ENCODE measurements at regions not wholly inside any gene's neighbourhood (a gene's known extent, or its start where the extent isn't known, plus 50 kb on each side); places are given as distances from the start of the nearest gene placed in this dataset.

DNA sequence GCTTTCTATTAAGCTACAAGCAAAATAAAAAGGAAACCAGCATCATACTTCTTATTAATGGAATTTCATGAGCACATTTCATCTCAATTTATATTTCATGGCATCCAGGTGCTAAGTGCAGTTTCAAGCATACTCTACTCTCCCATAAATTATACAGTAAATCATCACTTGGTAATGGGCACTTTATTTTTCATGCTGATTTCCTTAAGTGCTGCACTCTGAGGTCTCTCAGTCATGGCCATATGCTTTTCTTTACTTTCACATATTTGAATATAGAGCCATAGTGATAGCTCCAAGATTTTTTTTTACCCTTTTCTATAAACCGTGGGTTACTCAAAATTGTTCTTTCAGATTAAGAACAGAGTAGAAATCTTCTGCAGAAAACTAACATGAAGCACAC, 1505.7 kb upstream of the CADM2 start:
- TF ChIP-seq, protein P1, sequence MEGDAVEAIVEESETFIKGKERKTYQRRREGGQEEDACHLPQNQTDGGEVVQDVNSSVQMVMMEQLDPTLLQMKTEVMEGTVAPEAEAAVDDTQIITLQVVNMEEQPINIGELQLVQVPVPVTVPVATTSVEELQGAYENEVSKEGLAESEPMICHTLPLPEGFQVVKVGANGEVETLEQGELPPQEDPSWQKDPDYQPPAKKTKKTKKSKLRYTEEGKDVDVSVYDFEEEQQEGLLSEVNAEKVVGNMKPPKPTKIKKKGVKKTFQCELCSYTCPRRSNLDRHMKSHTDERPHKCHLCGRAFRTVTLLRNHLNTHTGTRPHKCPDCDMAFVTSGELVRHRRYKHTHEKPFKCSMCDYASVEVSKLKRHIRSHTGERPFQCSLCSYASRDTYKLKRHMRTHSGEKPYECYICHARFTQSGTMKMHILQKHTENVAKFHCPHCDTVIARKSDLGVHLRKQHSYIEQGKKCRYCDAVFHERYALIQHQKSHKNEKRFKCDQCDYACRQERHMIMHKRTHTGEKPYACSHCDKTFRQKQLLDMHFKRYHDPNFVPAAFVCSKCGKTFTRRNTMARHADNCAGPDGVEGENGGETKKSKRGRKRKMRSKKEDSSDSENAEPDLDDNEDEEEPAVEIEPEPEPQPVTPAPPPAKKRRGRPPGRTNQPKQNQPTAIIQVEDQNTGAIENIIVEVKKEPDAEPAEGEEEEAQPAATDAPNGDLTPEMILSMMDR (IDR thresholded peaks at IDR 0.05; ENCODE audit: low read length) = no peak
- no peak for TF ChIP-seq EZH2 (IDR thresholded peaks at IDR 0.05; ENCODE audit: borderline replicate concordance, low read length)

Data from OCI-LY1 (cell line).